ENCODE measurements at regions not wholly inside any gene's neighbourhood (a gene's known extent, or its start where the extent isn't known, plus 50 kb on each side); places are given as distances from the start of the nearest gene placed in this dataset.

- no peak for DNase-seq (ENCODE audit: low spot score)
- H3K27ac Mint-ChIP-seq: no peak overlapping the region
- H3K4me3 Mint-ChIP-seq: no peak overlapping the region
- no peaks in the 10 kb centered on the region for H3K27me3 Mint-ChIP-seq (ENCODE audit: insufficient read depth)
- H3K4me1 Mint-ChIP-seq (ENCODE audit: low read depth): no peaks in the 10 kb centered on the region
- no peaks in the 10 kb centered on the region for H3K9me3 Mint-ChIP-seq
- intact Hi-C loops (cut with micrococcal nuclease): no loop called here
- H3K36me3 Mint-ChIP-seq (ENCODE audit: low read depth): no peaks in the 10 kb centered on the region
Observed at GRCh38 chr11:122271137-122271536, 155.1 kb upstream of the BLID start.

- Mint-ChIP-seq H3K4me1 (ENCODE audit: low read depth) (no peaks in the 10 kb centered on the region), H3K27ac (no peak overlapping the region), H3K4me3 (no peak overlapping the region), H3K36me3 (ENCODE audit: low read depth) (no peaks in the 10 kb centered on the region), H3K9me3 (no peaks in the 10 kb centered on the region), H3K27me3 (ENCODE audit: insufficient read depth) (no peaks in the 10 kb centered on the region)
- intact Hi-C loops (cut with micrococcal nuclease): no loop called here
- no peak for DNase-seq (ENCODE audit: low spot score)
Observed at GRCh38 chr11:122270535-122270934, 154.5 kb upstream of the BLID start.

GRCh38 chr11:122269824-122270223 lies 153.8 kb upstream of the BLID start:
- no peaks in the 10 kb centered on the region for H3K4me1 Mint-ChIP-seq (ENCODE audit: low read depth)

GRCh38 chr11:122268601-122269130 lies 152.7 kb upstream of the BLID start:
- H3K27ac Mint-ChIP-seq: no peak overlapping the region
- DNase-seq (ENCODE audit: low spot score): no peak
- H3K36me3 Mint-ChIP-seq (ENCODE audit: low read depth): no peaks in the 10 kb centered on the region
- H3K27me3 Mint-ChIP-seq (ENCODE audit: insufficient read depth): no peaks in the 10 kb centered on the region
- H3K4me3 Mint-ChIP-seq: no peak overlapping the region
- intact Hi-C loops (cut with micrococcal nuclease): no loop called here
- no peaks in the 10 kb centered on the region for H3K9me3 Mint-ChIP-seq
- no peaks in the 10 kb centered on the region for H3K4me1 Mint-ChIP-seq (ENCODE audit: low read depth)

More at GRCh38 chr11:122269824-122270223, 153.8 kb upstream of the BLID start:
- Mint-ChIP-seq H3K4me3 (no peak overlapping the region), H3K27ac (no peak overlapping the region), H3K9me3 (no peaks in the 10 kb centered on the region), H3K27me3 (ENCODE audit: insufficient read depth) (no peaks in the 10 kb centered on the region), H3K36me3 (ENCODE audit: low read depth) (no peaks in the 10 kb centered on the region)
- intact Hi-C loops (cut with micrococcal nuclease): no loop called here
- no peak for DNase-seq (ENCODE audit: low spot score)

- no peaks in the 10 kb centered on the region for H3K9me3 Mint-ChIP-seq
- no peak overlapping the region for H3K27ac Mint-ChIP-seq
- H3K4me1 Mint-ChIP-seq (ENCODE audit: low read depth): no peaks in the 10 kb centered on the region
- H3K4me3 Mint-ChIP-seq: no peak overlapping the region
- no peaks in the 10 kb centered on the region for H3K27me3 Mint-ChIP-seq (ENCODE audit: insufficient read depth)
- no peak for DNase-seq (ENCODE audit: low spot score)
- H3K36me3 Mint-ChIP-seq (ENCODE audit: low read depth): no peaks in the 10 kb centered on the region
- intact Hi-C loops (cut with micrococcal nuclease): no loop called here
Observed at GRCh38 chr11:122267602-122268001, 151.6 kb upstream of the BLID start.

- Mint-ChIP-seq H3K4me3 (no peak overlapping the region), H3K36me3 (ENCODE audit: low read depth) (no peaks in the 10 kb centered on the region), H3K27me3 (ENCODE audit: insufficient read depth) (no peaks in the 10 kb centered on the region), H3K27ac (no peak overlapping the region), H3K9me3 (no peaks in the 10 kb centered on the region), H3K4me1 (ENCODE audit: low read depth) (no peaks in the 10 kb centered on the region)
- intact Hi-C loops (cut with micrococcal nuclease): no loop called here
- DNase-seq (ENCODE audit: low spot score): no peak
Observed at GRCh38 chr11:122265981-122266380, 150.0 kb upstream of the BLID start.

GRCh38 chr11:122264121-122264520 lies 148.1 kb upstream of the BLID start:
- Mint-ChIP-seq H3K27ac (no peak overlapping the region), H3K4me3 (no peak overlapping the region), H3K4me1 (ENCODE audit: low read depth) (no peaks in the 10 kb centered on the region), H3K27me3 (ENCODE audit: insufficient read depth) (no peaks in the 10 kb centered on the region), H3K36me3 (ENCODE audit: low read depth) (no peaks in the 10 kb centered on the region), H3K9me3 (no peaks in the 10 kb centered on the region)
- intact Hi-C loops (cut with micrococcal nuclease): no loop called here
- no peak for DNase-seq (ENCODE audit: low spot score)

- no peaks in the 10 kb centered on the region for H3K9me3 Mint-ChIP-seq
- intact Hi-C loops (cut with micrococcal nuclease): no loop called here
- no peaks in the 10 kb centered on the region for H3K36me3 Mint-ChIP-seq (ENCODE audit: low read depth)
- no peak overlapping the region for H3K27ac Mint-ChIP-seq
- no peaks in the 10 kb centered on the region for H3K27me3 Mint-ChIP-seq (ENCODE audit: insufficient read depth)
- no peak for DNase-seq (ENCODE audit: low spot score)
- H3K4me3 Mint-ChIP-seq: no peak overlapping the region
- no peaks in the 10 kb centered on the region for H3K4me1 Mint-ChIP-seq (ENCODE audit: low read depth)
Observed at GRCh38 chr11:122261546-122261945, 145.5 kb upstream of the BLID start.

- Mint-ChIP-seq H3K27ac (no peak overlapping the region), H3K4me1 (ENCODE audit: low read depth) (no peaks in the 10 kb centered on the region), H3K4me3 (no peak overlapping the region), H3K9me3 (no peaks in the 10 kb centered on the region), H3K27me3 (ENCODE audit: insufficient read depth) (no peaks in the 10 kb centered on the region), H3K36me3 (ENCODE audit: low read depth) (no peaks in the 10 kb centered on the region)
- no peak for DNase-seq (ENCODE audit: low spot score)
- intact Hi-C loops (cut with micrococcal nuclease): no loop called here
Observed at GRCh38 chr11:122259195-122259821, 143.3 kb upstream of the BLID start.

- Mint-ChIP-seq H3K4me1 (ENCODE audit: low read depth) (no peaks in the 10 kb centered on the region), H3K36me3 (ENCODE audit: low read depth) (no peaks in the 10 kb centered on the region), H3K27ac (no peak overlapping the region), H3K9me3 (no peaks in the 10 kb centered on the region), H3K4me3 (no peak overlapping the region), H3K27me3 (ENCODE audit: insufficient read depth) (no peaks in the 10 kb centered on the region)
- DNase-seq (ENCODE audit: low spot score): no peak
- intact Hi-C loops (cut with micrococcal nuclease): no loop called here
Observed at GRCh38 chr11:122258446-122259194, 142.6 kb upstream of the BLID start.

GRCh38 chr11:122253589-122254231 lies 137.7 kb upstream of the BLID start:
- Mint-ChIP-seq H3K4me1 (ENCODE audit: low read depth) (no peaks in the 10 kb centered on the region), H3K4me3 (no peak overlapping the region), H3K27me3 (ENCODE audit: insufficient read depth) (no peaks in the 10 kb centered on the region), H3K36me3 (ENCODE audit: low read depth) (no peaks in the 10 kb centered on the region), H3K27ac (no peak overlapping the region), H3K9me3 (no peaks in the 10 kb centered on the region)
- intact Hi-C loops (cut with micrococcal nuclease): no loop called here
- no peak for DNase-seq (ENCODE audit: low spot score)

- no peaks in the 10 kb centered on the region for H3K9me3 Mint-ChIP-seq
- DNase-seq (ENCODE audit: low spot score): no peak
- H3K4me1 Mint-ChIP-seq (ENCODE audit: low read depth): no peaks in the 10 kb centered on the region
- intact Hi-C loops (cut with micrococcal nuclease): no loop called here
- H3K27ac Mint-ChIP-seq: no peak overlapping the region
- H3K27me3 Mint-ChIP-seq (ENCODE audit: insufficient read depth): no peaks in the 10 kb centered on the region
- H3K4me3 Mint-ChIP-seq: no peak overlapping the region
- H3K36me3 Mint-ChIP-seq (ENCODE audit: low read depth): no peaks in the 10 kb centered on the region
Observed at GRCh38 chr11:122248939-122249338, 132.9 kb upstream of the BLID start.

- Mint-ChIP-seq H3K4me3 (no peak overlapping the region), H3K9me3 (no peaks in the 10 kb centered on the region), H3K27ac (no peak overlapping the region), H3K27me3 (ENCODE audit: insufficient read depth) (no peaks in the 10 kb centered on the region), H3K4me1 (ENCODE audit: low read depth) (no peaks in the 10 kb centered on the region), H3K36me3 (ENCODE audit: low read depth) (no peaks in the 10 kb centered on the region)
- DNase-seq (ENCODE audit: low spot score): no peak
- intact Hi-C loops (cut with micrococcal nuclease): no loop called here
Observed at GRCh38 chr11:122248131-122248530, 132.1 kb upstream of the BLID start.

Measured in activated T-helper 1 cell treated with anti-CD3 and anti-CD28 coated beads, Interleukin-12 subunit alpha, Interleukin-12 subunit beta, Interleukin-2, Interleukin-4 antibody, amounts not matched to agents 30 ng/mL and 10 ng/mL and 1 ng/mL, durations not matched to agents 14 hours and 24 hours and 36 hours (primary cell).